ENCODE measurements at regions not wholly inside any gene's neighbourhood (a gene's known extent, or its start where the extent isn't known, plus 50 kb on each side); places are given as distances from the start of the nearest gene placed in this dataset.
"Not testable (repeated sequence)": the region's sequence is repeated elsewhere in the genome, so short reads cannot be mapped to it uniquely, and the experiment has no call there.

DNA sequence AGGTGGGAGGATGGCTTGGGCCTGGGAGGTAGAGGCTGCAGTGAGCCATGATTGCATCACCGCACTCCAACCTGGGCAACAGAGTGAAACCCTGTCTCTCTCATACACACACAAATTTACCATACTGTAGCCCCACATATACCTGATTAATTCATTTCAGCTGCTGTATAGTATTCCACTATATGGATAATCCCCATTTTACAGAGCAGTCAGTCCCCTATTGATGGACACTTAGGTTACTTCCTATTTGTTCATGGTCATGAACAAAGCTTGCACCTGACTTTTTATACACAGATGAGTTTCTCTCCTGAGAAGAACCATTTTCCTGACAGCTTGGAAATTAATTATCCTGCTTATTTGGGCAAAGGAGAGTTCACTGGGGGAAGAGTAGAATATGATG lies 59.2 kb downstream of the EMX2 start:
- DNase-seq (ENCODE audit: low spot score), result no peak

DNA sequence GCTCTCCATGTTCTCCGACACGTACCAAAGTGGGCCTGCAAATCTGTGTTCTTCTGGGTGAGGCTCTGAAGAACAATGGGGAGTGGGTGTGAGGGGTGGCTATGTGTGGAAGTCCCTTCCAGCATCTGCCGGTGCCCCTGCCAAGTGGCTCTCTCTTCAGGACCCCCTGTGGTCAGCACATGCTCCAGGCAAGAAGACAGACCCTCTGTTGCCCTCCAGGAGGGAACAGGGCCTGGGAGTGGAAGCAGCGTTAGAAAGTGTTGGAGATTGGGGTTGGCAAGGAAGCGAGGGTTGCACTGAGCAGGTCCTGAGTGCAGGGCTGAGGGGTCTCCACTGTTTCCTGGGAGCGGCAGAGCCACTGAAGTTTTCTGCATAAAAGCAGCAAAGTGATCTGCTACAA lies 60.5 kb downstream of the EMX2 start:
- no peak for DNase-seq (ENCODE audit: low spot score)

- DNase-seq (ENCODE audit: low spot score), result no peak
Measured at GRCh38 chr10:117603726-117604125, 61.2 kb downstream of the EMX2 start.

- DNase-seq (ENCODE audit: low spot score), result peak; percentile 37
Measured at GRCh38 chr10:117609095-117609795, 66.7 kb downstream of the EMX2 start.

DNA sequence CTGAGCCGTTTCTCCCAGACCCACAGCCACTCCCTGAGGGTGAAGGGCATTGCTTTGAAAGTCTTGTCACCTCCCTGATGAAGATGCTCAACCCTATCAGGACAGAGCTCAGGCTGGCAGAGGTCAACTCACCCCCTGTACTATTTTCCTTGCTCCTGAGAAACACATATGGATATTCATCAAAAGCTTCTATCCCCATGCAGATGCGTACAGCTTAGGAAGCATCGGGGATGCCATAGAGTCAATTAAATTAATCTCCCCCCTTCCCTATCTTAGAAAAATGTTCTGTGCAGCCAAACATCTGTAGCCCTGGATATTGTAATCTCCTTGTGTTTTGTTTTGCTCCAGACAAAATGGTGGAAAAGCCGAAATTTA lies 67.2 kb downstream of the EMX2 start:
- no peak for DNase-seq (ENCODE audit: low spot score)

DNA sequence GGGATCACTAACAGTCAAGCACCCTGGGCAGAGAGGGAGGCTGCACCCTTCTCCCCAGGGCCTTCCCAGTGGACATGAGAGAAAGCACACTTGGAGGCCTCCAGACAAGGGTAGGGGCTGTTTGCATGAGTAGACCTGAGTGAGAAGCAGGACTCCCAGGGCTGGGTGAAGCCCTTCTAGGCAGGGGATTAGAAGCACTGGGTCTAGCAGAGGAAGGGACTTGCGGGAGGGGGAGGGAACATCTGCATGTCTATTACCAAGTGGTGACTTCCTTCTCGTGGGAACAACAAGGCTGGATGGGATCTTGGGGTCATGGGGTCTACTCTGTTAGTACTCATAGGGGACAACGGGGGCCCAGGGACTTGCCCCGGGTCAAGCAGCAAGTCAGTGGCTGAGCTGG lies 67.8 kb downstream of the EMX2 start:
- DNase-seq (ENCODE audit: low spot score), result no peak

DNA sequence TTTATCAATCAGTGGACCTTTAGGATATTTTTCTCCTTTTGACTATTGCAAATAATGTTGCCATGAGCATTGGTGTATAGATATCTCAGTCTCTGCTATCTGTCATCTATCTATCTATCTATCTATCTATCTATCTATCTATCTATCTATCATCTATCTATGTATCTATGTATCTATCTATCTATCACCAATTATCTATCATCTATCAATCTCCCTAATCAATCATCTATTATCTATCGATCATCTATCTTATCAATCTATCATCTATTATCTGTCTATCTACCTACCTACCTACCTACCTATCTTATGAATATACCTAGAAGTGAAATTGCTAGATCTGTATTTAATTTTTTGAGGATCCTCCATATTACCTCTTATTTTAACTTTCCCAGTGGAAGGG lies 69.6 kb downstream of the EMX2 start:
- no peak for DNase-seq (ENCODE audit: low spot score)

DNA sequence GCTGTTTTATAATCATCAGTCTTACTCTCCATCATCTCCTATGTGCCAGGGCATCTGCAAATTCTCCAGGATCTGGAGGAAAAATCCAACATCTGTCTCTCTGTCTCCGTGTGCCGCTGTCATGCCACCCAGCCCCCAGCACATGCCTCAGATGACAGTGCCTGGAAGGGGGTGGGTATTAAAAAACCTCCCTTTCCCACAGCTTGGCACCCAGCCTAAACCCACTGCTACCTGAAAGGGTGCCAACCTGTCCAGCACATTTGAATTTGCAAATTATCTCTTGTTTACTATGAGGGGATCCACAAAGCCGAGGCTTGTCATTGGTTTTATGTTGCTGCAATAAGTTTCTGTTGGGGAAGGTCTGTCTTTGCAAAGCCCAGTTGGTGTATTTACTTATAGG lies 73.1 kb downstream of the EMX2 start:
- no peak for DNase-seq (ENCODE audit: low spot score)

- no peak for DNase-seq (ENCODE audit: low spot score)
Measured at GRCh38 chr10:117616179-117616578, 73.6 kb downstream of the EMX2 start.

GRCh38 chr10:117617086-117617485 lies 74.5 kb downstream of the EMX2 start:
- DNase-seq (ENCODE audit: low spot score), result no peak

GRCh38 chr10:117617659-117618058 lies 75.1 kb downstream of the EMX2 start:
- DNase-seq (ENCODE audit: low spot score), result no peak

DNA sequence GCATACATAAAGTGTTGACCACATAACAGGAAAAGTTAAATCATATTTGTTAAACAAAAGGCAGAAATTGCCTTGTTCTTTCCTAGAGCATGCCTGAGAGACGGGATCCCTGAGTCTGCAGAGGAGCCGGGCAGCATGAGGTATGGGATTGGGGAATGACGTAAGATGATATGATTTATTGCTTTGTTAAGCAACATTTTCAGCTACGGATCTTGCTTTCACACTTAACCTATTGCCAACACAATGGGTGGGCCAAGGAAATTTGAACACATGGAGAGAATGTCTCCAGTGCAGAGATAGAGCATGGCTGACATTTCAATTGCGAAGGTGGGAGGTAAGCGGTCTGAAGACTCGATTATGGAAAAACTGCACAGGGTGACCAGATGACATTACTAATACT lies 76.7 kb downstream of the EMX2 start:
- DNase-seq (ENCODE audit: low spot score), result no peak

- DNase-seq (ENCODE audit: low spot score), result no peak
Measured at GRCh38 chr10:117619707-117620405, 77.3 kb downstream of the EMX2 start.

GRCh38 chr10:117621196-117621595 lies 78.7 kb downstream of the EMX2 start:
- no peak for DNase-seq (ENCODE audit: low spot score)

DNA sequence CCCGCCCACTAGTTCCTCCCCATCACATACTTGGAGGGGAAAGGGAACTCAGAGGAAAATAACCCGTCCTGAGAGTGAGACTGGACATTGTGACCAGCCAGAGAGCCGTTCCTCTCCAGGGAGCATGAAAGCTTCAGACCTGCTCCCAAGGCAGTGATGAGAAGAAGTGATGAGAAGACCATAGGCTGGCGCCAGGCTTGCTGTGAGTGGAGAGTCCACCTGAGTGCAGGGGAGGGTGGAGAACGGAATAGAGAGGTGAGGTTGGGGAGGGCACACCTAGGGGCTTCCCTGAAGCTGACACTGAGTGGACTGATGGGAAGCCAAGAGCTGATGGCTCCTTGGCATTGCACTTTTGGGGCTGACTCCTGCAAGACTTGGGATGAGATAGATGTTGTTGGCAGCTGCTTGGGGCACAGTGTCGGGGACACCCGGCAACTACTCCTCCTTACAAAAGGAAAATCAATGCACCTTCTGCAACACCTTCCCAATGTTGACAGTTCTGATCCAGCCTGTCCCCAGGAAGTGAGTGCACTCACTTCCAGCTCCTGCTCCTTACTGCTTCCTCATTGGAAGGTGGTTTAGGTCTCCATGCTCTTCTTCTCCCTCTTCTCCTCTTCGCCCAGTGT lies 79.4 kb downstream of the EMX2 start:
- DNase-seq (ENCODE audit: low spot score), result no peak

DNA sequence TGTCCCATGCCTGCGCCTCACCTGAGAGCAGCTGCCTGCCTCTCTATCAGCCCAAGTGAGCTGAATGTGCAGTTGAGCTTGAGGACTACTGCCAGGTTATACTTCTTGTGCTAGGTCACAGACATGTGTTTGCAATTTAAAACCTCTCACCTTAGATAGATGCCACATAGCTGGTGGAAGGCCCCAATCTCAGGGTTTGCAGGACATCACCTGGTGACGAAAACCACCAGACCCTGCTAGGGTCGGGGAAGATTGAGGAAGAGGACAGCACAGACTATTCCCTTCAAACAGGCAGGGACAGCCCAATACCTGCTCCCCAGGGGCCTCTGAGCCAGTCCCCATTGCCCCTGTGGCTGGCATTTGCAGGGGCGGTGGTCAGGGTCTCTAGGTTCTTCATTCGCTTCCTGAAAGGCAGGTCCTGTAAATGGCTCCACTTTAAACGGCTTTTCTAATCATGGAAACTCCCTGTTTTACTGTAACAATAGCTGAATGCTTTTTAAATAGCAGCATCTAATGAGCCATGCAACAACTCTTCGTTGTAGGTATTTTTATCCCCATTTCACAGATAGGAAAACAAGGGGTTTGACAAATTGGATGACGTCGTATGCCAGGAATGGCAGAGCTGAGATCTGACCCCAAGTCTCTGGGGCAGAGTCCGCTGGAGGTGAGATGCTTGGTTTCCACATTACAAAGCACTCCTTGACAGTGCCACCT lies 80.1 kb downstream of the EMX2 start:
- no peak for DNase-seq (ENCODE audit: low spot score)

- DNase-seq (ENCODE audit: low spot score), result no peak
Measured at GRCh38 chr10:117626228-117626627, 83.7 kb downstream of the EMX2 start.

DNA sequence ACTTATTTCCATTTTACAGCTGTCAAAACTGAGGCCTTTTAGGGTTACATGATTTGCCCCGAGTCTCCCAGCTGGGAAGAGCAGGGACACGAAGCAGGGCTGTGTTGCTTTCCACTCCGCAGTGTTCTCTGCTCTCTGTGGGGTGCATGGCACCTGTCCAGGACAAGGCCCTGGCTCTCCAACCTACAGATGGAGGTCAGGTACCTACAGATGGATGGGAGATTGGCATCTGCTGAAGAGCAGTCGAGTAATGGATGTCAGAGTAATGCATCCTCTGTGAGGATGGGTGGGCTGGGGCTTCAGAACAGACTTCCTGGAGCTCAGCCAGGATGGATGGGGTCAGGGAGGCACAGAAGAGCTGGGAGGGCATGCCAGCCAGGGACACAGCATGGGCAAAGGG lies 85.0 kb downstream of the EMX2 start:
- no peak for DNase-seq (ENCODE audit: low spot score)

DNA sequence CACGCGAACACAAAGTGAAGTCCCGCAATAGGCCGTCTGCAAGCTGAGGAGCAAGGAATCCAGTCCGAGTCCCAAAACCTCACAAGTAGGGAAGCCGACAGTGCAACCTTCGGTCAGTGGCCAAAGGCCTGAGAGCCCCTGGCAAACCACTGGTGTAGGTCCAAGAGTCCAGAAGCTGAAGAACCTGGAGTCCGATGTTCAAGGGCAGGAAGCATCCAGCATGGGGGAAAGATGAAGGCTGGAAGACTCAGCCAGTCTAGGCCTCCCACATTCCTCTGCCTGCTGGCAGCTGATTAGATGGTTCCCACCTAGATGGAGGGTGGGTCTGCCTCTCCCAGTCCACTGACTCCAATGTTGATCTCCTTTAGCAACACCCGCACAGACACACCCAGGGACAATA lies 87.2 kb downstream of the EMX2 start:
- not testable (repeated sequence) for DNase-seq (ENCODE audit: low spot score)

DNA sequence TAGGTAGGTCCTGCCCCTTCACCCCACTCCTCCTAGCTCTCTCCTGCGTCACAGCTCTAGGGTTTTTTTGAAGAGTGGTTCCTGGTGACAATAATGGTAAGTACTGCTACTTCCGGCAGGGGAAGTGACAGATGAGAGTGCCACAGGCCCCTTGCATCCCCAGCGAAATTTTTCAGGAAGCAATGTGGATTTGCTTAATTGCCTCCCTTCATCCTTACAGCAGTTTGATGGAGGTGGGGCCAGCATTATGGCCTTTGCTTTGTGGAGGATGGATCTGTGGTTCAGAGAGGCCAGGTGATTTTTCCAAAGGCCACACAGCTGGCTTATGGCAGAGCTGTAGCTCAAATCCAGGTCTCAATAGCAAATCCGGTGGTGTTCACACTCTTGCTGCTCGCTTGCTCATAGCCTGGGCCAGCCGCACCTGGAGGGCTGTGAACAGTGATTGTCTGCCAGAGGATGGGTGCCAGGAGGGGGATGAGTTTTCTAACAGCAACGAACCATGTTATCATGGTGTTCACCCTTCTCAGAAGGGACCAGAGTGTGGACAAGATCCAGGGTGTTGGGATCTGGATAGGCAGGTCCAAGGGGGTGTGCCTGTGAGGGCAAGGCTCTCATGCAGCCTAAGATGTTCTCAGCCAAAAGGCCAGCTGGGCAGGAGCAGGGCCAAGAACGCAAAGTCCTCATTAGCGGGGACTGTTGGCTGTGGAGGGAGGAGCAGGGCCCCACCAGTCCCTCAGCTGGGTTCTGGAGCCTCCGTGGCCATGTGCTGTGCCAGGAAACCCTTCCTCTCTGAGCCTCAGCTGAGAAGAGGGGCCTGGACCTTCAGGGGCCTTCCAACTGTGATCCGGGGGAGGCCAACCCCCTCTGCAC lies 89.0 kb downstream of the EMX2 start:
- DNase-seq (ENCODE audit: low spot score), result no peak

DNA sequence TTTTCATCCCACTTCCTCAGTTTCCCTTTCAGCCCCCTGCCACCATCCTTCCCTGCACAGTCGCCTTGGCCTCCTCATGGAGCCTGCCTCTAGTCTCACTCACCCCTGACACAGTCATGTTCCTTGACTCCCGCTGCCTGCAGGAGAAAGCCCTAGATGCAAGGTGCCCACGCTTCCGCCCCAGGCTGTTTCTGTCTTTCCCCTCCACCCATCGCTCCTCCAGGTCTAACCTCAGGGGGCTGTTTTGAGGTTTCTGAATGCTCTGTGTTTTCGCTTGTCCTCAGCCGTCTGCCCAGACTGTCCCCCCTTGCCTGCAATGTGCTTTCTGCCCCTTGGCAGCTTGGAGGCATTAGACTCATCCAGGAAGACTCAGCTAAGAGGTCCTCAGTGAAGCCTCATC lies 89.9 kb downstream of the EMX2 start:
- DNase-seq (ENCODE audit: low spot score), result no peak

DNA sequence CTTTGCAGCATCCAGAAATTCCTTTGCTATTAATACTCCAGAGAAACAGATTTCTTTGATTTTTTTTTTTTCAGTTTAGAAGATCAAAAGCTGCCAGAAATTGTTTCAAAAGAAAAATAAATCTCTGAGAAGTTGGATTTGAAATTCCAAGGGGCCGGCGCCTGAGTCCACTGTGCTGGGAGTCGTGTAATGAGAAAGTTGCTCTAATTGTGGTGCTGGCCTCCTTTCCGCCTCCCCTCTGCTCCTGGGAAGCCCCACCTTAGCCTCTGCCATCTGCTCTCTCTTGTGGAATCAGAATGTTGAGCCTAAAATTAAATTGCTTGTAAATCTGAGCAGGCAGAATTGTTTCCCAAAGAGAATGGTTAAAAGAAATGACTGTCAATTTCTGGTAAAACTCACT lies 93.3 kb downstream of the EMX2 start:
- no peak for DNase-seq (ENCODE audit: low spot score)
